GM20000 (cell line): ENCODE measurements at regions not wholly inside any gene's neighbourhood (a gene's known extent, or its start where the extent isn't known, plus 50 kb on each side); places are given as distances from the start of the nearest gene placed in this dataset.
"Not testable (repeated sequence)": the region's sequence is repeated elsewhere in the genome, so short reads cannot be mapped to it uniquely, and the experiment has no call there.

Experiments used
- DNase-seq: peaks from one replicate; pipeline ENCODE4 v3.0.0; 2012; ENCODE audit warnings: low spot score
- TF ChIP-seq, protein P1 (sequence below): IDR thresholded peaks from 2 replicates; pipeline ENCODE4 v1.5.1; 2012; ENCODE audit warnings: mild to moderate bottlenecking, control low read depth; ENCODE audit errors: extremely low read depth, missing control alignments

DNA sequence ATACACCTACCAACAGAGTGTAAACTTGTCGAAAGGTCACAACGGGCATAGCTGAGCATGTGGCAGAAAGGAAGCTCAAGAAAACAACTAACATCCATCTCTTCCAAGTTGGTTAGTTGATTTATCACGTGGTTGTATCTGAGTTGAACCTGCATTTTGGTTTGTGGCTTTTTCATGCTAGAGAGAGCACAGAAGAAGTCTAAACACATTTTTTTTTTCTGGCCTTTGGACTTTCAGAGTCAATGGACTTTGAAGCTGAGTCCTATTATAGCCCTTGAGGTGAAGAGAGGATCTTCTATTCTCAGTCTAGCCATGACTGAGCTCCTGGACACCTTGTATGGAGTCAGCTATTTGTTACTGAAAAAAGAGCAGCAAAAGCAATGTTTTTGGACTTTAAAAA is 150.6 kb upstream of the TRPC5 start:
- TF ChIP-seq, protein P1, sequence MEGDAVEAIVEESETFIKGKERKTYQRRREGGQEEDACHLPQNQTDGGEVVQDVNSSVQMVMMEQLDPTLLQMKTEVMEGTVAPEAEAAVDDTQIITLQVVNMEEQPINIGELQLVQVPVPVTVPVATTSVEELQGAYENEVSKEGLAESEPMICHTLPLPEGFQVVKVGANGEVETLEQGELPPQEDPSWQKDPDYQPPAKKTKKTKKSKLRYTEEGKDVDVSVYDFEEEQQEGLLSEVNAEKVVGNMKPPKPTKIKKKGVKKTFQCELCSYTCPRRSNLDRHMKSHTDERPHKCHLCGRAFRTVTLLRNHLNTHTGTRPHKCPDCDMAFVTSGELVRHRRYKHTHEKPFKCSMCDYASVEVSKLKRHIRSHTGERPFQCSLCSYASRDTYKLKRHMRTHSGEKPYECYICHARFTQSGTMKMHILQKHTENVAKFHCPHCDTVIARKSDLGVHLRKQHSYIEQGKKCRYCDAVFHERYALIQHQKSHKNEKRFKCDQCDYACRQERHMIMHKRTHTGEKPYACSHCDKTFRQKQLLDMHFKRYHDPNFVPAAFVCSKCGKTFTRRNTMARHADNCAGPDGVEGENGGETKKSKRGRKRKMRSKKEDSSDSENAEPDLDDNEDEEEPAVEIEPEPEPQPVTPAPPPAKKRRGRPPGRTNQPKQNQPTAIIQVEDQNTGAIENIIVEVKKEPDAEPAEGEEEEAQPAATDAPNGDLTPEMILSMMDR, result no peak
- no peak for DNase-seq

DNA sequence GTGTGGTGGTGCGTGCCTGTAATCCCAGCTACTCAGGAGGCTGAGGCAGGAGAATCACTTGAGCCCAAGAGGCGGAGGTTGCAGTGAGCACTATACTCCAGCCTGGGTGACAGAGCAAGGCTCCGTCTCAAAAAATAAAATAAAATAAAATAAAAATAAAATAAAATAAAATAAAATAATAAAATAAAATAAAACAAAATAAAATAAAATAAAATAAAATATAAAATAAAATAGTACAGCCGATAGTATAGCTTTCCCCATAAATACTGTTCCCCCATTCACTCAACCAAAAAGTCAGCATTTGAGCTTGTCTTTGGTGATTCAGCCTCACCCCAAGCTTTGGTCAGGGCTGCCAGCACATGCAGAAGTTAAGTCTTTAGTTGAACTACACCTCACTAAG is 144.2 kb upstream of the TRPC5 start:
- DNase-seq, result not testable (repeated sequence)

DNA sequence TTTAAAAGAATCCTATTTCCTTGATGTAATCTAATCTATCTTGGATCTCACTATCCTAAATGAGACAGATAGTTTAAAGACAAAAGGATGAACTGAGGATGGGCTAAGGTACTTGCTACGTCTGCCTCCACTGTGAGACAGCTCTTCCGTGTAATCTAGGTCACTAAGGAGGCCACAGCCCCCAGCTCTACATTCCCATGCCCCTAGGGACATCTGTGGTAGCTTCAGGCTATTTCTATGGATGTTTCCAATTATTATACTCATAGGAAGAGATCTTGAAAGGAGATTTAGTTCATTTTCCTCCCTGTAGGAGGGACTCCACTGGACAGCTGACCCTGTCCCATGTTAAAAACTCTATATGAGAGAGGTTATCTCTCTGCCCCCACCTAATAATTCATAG is 140.8 kb upstream of the TRPC5 start:
- DNase-seq, result no peak
- TF ChIP-seq, protein P1, result no peak

DNA sequence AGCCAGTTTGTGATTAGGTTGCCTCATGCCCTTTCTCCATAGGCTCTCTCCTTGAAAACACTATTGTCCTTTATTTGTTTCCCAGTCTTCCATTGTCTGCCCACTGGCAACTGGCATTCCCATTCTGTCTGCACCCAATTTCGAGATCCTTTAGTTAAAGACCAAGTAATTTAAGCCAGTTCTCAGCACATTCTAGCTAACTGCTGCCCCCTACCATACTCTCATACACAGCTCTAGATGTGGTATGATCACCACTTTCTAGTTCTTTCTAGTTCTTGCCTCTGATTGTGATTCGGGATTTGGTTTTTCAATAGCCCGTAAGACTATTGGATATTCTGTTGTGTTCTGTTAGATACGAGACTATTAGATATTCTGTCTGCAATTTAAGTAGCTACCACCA is 135.8 kb upstream of the TRPC5 start:
- no peak for DNase-seq
- TF ChIP-seq, protein P1, result no peak

DNA sequence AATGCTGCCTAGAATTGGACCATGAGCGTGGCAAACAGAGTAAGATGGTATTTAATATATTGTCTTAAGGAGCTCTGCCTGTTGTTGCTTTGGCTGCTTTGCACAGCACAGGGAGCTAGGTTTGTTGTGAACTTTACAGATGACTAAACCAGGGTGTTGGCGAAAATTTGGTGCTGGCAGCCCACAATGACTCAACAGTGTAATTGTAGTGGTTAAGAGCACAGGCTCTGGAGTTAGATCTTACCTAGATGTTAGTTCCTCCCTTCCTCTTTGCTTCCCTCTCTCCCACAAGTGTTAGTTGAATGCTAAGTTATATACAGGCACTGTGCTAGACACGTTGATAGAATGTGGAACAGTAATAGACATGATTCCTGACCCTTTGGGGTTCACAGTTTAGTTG is 128.9 kb upstream of the TRPC5 start:
- TF ChIP-seq, protein P1, result no peak
- no peak for DNase-seq

DNA sequence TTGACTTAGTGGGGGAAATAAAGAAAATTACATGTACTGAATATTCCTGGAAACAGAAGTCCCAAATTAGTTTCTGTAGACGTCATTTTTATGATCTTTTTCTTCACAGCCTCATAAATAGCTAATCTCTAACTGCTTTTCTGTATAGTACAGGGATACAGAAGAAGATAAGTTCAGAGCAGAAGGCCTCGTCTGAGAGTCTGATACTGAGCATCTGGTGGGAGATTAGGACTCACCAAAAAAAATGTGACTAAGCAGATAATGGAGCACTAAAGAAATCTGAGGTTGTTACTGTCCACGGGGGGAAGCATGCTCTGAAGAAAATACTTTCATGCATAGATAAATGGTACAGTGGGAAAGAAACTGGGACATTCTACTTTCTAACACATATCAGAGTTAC is 115.3 kb upstream of the TRPC5 start:
- TF ChIP-seq, protein P1, result no peak

DNA sequence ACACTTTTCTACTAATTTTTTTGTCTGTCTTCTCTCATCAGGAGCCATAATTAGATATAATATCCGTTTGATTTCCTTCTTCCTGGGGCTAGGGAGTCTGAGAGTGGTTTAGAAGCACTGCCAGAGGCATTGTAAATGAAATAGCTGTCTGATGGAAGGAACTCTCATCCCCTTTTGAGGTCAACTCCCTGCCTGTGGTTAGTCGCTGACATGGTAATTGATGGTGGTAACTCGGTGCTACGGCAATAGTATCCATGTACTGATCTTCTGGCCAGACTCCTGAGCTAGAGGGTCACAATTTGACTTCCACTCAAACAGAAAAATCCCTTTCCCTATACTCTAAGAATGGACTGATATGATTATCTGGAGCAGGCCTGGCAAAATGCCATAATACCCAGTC is 108.1 kb upstream of the TRPC5 start:
- TF ChIP-seq, protein P1, result no peak
- DNase-seq, result no peak

More for the DNA sequence above, 115.3 kb upstream of the TRPC5 start:
- no peak for DNase-seq

DNA sequence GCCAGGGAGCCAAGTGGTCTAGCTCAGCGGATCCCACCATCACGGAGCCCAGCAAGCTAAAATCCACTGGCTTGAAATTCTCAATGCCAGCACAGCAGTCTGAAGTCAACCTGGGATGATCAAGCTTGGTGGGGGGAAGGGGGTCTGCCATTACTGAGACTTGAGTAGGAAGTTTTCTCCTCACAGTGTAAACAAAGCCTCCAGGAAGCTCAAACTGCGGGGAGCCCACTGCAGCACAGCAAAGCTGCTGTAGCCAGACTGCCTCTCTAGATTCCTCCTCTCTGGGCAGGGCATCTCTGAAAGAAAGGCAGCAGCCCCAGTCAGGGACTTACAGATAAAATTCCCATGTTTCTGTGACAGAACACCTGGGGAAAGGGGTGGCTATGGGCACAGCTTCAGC is 98.8 kb upstream of the TRPC5 start:
- DNase-seq, result not testable (repeated sequence)

DNA sequence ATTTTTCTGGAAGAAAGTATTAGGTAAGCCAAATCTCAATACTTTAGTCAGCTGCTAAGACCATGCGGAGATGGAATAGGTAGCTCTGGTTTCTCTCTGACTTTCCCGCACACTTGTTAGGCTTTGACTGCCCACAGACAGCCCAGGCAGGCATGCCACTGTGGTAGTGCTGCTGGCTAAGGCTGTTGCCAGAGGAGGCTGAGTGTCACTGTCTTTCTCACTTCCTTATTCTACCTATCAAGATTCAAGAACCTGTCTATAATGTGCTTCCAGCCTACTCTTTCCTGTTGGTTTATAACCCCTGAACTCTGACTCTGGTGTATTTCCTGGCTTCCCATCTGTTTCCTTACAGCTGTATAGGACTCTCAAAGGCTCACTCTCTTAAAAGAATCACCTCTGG is 81.8 kb upstream of the TRPC5 start:
- TF ChIP-seq, protein P1, result no peak
- DNase-seq, result no peak
